ENCODE measurements at regions not wholly inside any gene's neighbourhood (a gene's known extent, or its start where the extent isn't known, plus 50 kb on each side); places are given as distances from the start of the nearest gene placed in this dataset.

- TF ChIP-seq CTCF (IDR thresholded peaks at IDR 0.05; ENCODE audit: poor library complexity, severe bottlenecking), result no peak
- Histone ChIP-seq H3K36me3 (ENCODE audit: low read depth) (no peaks in the 10 kb centered on the region), H3K9me3 (ENCODE audit: severe bottlenecking) (no peaks in the 10 kb centered on the region), H3K27me3 (ENCODE audit: insufficient read depth, poor library complexity, severe bottlenecking) (no peaks in the 10 kb centered on the region), H3K27ac (ENCODE audit: poor library complexity, severe bottlenecking) (peak overlapping the region; percentile 53), H3K4me3 (ENCODE audit: severe bottlenecking) (no peak overlapping the region), H3K4me1 (ENCODE audit: insufficient read depth, poor library complexity, severe bottlenecking) (peaks cover 13% of the 10 kb centered on the region)
- ATAC-seq (ENCODE audit: low read depth) (peak; percentile 95), DNase-seq (ENCODE audit: low spot score) (peak; percentile 85)
These were observed 56.0 kb upstream of the GLI3 start for GRCh38 chr7:42292991-42293521.

GRCh38 chr7:42289473-42289872, 52.5 kb upstream of the GLI3 start:
- no peak for DNase-seq (ENCODE audit: low spot score)

More at GRCh38 chr7:42289473-42289872, 52.5 kb upstream of the GLI3 start:
- ATAC-seq (ENCODE audit: low read depth), result no peak
- H3K9me3 ChIP-seq (ENCODE audit: severe bottlenecking), result no peaks in the 10 kb centered on the region
- peaks cover 13% of the 10 kb centered on the region for H3K4me1 ChIP-seq (ENCODE audit: insufficient read depth, poor library complexity, severe bottlenecking)
- H3K4me3 ChIP-seq (ENCODE audit: severe bottlenecking), result no peak overlapping the region
- H3K36me3 ChIP-seq (ENCODE audit: low read depth), result no peaks in the 10 kb centered on the region
- no peak for TF ChIP-seq CTCF (IDR thresholded peaks at IDR 0.05; ENCODE audit: poor library complexity, severe bottlenecking)
- H3K27ac ChIP-seq (ENCODE audit: poor library complexity, severe bottlenecking), result no peak overlapping the region
- H3K27me3 ChIP-seq (ENCODE audit: insufficient read depth, poor library complexity, severe bottlenecking), result no peaks in the 10 kb centered on the region

Measured in RWPE2 (cell line).